T follicular helper cell (primary cell): ENCODE measurements at regions not wholly inside any gene's neighbourhood (a gene's known extent, or its start where the extent isn't known, plus 50 kb on each side); places are given as distances from the start of the nearest gene placed in this dataset.

Experiments used
- DNase-seq: peaks from one replicate; pipeline ENCODE4 v3.0.0-alpha.2; 2020; ENCODE audit warnings: low read depth

DNA sequence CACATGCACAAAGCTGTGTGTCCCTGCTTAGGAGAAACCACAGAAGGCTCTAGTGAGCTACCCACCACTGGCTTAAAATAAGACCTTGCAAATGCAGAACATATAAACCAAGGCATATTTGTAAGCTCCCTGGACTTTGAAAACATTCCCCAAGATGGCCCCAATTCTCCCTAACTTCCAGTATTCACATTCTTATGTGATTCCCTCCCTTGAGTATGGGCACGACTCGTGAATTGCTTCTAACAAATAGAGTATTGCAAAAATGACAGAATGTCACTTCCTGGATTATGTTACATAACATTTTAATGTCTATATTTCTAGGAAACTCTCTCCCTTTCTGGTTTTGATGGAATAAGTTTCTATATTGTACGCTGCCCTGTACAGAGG lies 131.8 kb upstream of the MCTP2 start:
- no peak for DNase-seq

DNA sequence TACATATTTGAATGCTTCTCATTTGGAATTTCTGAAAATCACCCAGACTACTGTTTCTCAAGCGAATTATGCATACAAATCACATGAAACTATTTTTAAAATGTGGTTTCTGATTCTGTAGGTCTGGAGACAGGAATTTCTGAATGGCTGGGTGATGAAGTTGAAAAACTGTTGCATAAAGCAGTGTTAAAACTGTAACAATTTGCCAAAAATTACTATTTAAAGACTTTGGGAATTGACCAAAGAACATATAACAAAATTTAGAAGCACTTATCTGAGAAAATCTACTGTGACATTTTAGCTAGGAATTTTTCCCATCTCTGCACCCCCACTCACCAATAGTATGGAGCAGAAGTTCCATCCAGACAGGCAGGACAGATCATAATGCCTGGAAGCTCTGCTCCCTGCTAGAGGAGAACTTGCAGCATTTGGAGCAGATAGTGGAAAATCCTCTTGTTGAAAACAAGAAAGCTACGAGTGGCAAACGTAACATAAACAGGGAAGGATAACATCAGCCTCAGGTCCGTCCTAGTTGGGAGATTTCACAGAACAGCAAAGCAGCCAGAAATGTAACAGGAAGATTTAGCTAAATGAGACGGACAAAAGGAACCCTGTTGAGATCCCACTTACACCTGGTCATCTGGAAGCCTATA lies 132.3 kb upstream of the MCTP2 start:
- DNase-seq: no peak

DNA sequence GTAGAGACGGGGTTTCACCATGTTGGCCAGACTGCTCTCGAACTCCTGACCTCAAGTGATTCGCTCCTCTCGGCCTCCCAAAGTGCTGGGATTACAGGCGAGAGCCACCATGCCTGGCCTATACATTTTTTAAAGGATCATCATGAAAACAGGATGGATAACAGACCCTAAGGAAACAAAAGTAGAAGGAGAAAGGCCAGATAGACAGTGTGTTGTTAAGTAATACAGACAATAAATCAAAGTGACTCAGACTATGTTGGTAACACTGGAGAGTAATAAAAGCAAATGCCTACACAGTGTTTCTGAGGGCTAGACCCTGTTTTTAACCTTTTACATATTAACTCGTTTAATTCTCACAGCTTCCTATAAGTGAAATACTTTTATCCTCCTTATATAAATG lies 133.8 kb upstream of the MCTP2 start:
- DNase-seq: no peak

DNA sequence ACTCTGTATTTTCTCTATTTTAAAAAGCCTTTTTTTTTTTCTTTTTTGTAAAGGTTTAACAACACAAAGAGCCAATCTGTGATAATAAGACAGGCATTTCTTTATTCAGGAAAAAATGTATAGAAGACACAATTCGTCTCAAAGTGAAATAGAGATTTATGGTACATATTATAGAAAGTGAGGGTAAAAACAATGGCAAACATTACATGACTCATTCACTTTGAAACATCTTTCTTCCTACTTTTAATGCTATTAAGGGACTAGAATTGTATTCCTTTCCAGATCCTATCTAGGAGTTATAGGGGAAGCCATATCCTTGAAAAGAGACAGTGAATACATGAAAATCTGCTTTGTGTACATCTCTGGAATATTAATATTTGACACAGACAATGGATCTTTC lies 137.1 kb upstream of the MCTP2 start:
- no peak for DNase-seq

DNA sequence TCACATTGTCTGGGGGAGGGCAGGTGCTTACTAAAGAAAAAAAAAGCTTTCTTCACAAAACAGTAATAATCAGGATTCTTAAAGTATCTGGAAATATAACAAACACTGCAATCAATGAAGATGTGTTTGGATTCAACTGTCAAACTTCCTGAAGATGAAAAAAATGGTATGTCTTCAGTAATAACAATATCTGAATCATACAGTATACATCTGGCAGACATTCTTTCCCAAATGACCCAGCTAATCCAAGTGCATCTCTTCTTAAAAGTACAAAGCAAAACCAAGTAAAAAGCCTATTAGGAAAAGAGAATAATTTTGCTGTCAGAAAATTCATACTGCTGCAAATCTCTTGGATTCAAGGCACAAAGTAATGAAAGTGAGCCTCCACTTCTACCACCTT lies 145.0 kb upstream of the MCTP2 start:
- no peak for DNase-seq

DNA sequence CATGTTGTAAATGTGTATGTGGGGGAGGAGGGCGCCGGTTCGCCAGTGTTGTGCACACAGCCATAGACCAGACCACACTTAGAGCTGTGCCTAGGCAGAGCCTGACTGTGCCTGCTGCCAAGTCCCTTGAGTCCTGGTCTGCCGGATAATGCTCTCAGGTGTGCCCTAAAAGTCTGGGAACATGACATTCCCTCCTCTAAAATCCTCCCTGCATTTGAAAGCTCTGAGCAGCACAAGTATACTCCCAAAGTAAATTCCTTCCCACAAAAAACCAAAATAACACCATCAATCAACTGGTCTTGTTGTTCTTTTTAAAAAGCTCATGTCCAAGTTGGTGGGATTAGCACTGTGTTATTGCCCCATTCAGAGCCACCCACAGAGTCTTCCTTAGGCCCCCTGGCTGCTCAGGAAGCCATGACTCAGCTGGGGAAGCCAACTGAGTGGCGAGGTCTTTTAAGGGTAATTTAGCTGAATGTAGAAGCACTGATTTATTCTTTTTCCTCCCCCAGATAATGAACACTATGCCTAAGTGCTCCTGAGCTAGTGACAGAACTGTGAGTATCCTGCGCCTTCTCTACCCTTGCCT lies 147.8 kb upstream of the MCTP2 start:
- no peak for DNase-seq

DNA sequence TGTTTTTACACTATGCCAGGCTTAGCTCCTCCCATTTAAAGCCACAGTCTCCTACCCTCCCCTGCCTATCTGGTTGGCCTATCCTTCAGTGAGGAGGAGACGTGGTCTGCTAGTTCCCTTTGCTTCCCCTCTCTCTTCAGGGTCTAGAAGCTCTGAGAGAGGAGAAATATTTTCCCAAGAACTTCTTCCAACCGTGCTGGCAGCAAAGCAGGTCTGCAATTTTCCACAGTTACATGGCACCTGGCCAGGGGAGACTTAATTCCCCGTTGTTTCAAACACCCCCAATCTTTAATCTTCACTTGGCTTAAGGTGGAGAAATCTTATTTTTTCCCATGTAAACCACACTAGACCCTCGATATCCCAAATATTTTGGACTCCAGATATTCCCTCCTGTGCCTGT lies 149.5 kb upstream of the MCTP2 start:
- no peak for DNase-seq

DNA sequence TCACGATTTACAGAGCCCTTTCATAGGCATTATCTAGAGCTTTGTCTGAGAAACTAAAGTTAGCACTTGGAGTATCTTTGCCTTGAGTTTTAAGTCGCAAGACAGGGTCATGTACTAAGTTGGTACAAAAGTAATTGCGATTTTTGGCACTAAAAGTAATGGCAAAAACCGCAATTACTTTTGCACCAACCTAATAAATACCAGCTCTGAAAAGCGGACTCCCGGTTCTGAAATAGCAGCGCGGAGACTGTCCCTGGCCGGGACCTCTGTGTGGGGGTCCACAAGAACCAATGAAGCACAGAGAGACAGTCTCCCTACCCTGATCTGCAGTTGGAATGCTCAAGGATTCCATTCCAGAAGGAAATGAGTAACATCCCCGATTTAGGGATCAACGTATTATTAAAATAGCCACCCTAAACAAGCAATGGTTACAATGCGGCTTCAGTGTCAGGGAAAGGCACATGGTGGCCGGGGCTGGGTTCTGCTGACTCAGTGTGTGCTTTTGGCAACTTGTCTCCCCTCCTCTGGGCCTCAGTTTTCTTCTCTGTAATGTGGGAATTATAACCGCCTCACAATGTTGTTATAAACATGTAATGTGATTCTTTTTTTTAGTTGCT lies 150.3 kb upstream of the MCTP2 start:
- DNase-seq: no peak

DNA sequence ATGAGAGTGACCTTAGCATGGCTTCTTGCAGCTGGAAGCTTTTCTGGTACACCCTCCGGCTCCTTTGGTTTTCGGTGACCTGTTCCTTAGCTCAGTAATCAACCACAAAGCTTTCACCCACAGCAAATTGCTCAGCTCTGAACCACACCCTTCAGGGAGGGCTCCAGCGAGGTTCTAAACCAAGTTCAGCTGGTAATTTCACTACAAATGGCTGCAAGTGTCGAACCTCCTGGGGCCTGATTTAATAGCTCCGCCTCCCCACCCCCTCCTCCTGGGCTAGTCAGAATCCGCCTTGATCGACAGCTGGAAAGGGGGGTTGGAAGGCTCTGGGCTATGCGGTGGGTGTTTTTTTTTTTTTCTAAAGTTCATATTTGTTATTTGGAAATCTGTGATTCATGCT lies 150.9 kb upstream of the MCTP2 start:
- no peak for DNase-seq

DNA sequence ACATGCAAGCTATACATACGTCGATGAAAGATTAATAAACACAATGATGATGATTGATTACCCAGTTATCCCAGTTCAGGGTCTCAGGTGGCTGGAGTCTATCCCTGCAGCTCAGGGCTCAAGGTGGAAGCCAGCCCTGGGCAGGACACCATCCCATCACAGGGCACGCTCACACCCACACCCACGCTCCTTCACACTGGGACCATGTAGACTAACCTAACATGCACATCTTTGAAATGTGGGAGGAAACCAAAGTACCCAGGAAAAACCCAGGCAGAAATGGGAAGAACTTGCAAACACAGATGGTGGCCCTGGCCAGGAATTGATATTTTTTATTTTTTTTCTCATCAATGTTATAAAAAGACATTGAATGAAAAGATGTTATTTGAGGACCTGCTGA lies 151.4 kb upstream of the MCTP2 start:
- no peak for DNase-seq

DNA sequence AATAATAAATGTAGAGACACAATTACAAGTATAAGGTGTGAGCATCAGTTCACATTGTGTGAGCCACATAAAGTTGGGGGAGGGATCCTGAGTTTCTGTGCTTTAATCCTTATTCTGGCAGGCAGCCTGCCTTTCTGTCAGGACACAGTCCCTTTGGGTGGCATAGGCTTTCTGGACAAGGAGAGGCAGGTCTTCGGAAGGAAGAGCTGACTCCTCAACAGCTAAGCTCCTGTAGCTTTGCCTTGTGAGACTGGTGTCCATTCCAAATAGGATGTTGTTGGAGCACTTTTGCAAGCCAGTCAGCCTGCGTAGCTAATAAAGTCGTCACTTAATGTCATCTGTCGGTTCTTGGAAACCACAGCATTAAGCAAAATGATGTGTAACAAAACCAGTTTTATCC lies 151.9 kb upstream of the MCTP2 start:
- no peak for DNase-seq

DNA sequence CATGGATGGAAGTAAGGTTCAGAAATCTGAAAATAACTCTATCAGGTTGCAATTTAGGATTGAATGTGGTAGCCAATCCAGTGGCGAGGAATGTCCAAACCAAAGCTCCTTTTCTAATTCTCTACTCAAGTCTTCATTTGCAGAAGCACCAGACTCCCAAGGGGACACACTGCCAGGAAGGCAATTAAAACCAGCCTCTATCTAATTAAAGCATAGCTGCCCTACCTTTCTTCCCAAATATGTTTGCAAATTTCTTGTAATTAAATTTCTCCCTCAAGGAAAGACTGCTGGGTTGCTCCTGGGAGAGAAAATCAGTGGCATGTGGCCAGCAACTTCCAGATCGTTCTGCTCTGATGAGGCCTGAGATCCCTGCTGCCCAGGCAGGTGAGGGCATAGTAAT lies 153.4 kb upstream of the MCTP2 start:
- no peak for DNase-seq

DNA sequence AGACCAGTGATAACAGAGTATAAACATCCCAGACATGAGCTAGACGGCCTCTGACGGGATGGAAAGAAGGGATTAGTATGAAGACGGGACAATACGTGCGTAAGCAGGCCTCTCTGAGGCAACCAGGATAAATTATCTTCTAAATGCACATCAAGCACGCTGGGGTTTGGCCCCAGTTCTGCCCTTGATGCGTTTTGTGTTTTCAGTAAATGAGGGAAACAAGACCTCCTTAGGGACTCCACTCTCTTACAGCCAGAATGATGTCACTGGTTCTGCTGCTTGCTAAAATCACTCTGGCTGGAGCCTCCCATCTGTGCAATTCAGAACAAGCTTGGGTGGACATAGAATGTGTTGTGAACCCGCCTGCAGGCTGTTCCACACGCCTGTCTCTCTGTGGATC lies 156.0 kb upstream of the MCTP2 start:
- no peak for DNase-seq

DNA sequence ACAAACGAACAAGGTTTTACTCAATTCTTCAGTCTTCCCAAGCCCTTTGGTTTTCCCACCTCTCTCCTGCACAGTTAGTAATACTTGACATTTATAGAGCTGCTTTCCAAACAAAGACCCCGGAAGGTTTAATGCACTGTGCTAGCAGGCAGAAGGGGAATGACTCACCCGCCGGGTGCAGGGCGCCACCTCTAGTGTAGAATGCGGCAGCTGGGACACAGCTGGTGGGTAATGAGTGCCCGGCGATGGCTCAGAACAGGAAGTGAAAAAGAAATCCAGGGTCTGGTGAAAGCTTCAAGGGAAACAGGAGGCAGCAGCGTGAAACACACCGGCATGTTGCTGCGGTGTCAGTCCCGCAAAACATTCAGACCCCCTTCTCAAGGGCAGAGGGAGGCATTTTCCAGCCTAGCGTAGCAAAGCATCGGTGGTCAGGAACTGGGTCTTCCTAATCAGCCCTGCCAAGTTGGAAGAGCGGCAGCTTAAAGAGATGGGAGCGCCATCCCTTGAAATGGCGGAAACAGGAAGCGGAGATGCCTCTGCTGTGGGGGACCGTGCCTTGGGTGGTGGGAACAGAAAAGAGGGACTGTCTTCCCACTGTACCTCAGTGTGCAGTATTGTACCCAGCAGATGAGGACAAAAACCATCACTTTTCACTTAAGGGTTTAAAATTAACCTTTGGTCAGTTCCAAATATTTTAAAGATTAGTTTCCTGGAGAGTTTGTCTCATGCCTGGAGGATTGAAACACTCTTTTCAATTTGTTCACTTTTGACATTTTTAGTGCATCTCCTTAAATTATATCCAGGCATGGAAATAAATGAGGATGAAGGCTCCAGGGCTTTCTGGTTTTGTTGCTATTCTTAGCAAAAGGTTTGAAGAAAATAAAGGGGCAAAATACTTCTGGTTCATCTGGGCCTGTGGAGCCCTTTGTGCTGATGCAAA lies 160.7 kb upstream of the MCTP2 start:
- DNase-seq: no peak

DNA sequence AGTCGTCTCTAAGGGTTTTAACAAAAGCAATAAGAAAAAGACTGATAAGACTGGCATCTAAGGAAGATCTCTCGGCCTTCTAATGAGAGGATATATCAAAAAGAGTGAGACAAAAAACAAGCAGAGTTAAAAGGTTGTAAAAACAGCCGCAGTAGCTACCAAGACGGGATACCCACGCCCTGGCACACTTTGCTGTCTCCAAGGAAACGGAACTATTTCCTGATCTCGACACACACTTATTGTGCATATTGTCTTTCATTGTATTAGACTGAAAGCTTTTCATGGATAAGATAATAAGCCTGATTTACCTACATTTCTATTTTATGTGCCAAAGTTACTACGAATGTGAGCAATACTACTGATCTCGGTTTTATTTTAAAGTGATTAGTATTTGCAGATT lies 161.5 kb upstream of the MCTP2 start:
- no peak for DNase-seq

DNA sequence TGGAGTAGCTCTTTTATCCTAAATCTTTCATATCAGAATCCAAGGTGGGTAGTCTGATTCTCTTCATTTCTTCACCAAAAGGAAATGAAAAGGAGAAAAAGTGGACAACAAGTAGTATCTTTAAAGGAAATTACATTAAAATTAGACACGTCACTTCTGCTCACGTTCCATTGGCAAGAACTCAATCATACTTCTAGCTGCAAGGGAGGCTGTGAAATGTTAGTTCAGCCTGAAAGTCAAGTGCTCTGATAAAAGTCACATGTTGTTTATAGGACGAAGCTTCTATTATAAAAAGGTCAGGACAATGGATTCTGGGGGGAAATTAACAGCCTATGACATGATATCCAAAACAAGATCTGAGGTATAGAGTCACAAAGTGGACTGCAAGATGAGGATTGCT lies 164.6 kb upstream of the MCTP2 start:
- DNase-seq: no peak

DNA sequence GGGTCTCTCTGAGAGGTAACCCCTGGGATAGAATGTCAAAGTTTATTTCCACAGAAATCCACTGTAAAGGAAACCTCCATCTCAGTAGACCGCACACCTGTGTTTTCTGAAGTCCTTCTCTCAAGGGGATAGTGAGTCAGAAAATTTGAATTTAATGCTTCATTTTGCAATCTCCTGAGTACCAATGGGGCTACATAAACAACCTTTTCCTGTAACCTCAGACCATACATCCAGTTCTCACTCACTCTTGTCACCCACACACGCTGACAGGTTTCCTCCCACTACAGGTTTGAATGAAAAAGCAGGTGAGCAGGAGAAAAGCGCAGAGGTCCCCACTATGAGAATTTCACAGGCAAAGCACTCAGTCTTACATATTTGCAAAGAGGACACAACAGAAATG lies 165.3 kb upstream of the MCTP2 start:
- no peak for DNase-seq

DNA sequence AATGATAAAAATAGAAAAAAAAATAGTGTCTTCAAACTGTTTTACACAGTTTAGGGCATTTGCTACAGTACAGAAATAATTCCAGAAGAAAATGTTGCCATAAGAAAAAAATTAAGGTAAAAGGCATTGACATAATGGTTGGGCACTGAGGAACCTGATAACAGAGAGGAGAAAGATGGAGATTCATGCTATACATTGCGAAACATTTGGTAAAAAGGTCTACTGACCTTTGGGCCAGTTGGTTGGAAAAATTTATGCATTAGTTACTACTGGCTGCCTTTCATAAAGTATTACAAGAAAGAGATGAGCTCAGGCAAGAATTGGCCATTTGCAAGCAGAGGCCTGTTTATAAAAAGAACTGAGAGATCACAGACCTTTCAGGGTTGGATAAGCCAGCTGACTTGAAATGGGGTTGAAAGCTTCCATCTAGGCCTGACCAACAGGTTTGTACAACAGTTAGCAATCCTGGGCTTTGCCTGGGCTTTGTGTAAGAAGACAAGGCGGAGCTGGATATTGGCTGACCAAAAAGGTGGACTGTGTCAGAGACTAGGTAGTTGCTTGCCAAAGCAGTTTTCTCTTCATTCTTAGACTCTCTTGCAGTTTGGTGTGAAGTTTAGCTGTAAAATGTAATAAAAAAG lies 166.6 kb upstream of the MCTP2 start:
- no peak for DNase-seq

DNA sequence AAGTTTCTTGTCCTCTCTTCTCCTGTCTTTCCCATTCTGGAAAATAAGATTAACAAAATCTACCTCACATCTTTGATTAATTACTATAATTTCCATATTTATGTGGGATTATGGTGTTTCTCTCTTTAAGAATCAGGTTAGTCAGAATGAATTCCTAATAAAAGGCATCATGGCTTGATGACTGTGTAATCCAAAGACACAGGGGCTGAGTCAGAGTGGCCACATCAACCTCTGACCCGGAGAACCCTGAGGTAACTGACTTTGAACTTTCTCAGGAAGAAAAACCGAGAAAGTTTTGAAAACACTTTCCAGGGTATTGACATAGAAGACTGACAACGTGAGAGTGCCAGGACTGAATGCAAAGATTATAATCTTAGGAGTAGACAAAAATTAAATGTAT lies 170.3 kb upstream of the MCTP2 start:
- no peak for DNase-seq

DNA sequence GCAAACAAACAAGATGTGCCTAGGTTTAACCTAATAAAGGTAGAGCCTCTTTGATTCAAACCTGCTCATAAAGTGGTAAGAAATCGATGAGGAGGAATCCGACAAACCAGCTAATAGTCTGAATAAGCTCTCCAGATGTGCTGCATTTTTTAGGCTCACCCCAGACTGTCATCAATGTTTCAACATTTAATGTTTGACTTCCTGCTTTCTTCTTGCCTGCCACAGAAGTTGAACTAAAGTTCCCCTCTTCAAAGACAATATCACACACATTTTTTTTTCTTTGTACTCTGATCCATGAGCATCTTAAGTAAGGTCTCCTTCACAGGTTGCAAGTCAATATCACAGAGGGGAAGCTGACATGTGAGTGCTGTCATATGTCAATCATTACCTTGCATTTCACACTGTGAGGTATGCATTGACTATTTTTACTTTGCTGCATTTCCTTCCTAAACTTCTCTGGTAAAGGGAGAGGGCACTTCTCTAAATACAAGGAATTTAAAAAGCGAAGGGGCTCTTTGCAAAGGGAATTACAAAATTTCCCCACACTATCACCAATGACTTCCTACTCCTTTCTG lies 172.3 kb upstream of the MCTP2 start:
- DNase-seq: no peak

DNA sequence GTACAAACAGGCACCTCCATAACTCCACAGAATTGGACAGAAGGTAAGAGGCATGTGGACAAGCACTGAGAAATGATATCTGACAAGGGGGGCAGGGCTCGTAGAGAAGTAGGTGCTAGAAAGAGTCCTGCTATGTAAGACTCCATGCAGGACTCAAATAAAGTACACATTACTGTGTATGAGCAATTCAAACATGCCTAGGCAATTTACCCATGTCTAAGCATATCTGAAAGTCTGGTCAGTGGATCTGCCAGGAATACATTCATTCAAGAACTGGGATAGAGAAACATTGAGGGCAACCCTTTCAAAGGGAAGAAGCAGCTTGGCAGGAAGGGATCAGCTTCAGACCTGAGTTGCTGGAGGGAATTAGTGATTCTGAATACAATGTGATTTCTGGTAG lies 174.1 kb upstream of the MCTP2 start:
- DNase-seq: no peak

DNA sequence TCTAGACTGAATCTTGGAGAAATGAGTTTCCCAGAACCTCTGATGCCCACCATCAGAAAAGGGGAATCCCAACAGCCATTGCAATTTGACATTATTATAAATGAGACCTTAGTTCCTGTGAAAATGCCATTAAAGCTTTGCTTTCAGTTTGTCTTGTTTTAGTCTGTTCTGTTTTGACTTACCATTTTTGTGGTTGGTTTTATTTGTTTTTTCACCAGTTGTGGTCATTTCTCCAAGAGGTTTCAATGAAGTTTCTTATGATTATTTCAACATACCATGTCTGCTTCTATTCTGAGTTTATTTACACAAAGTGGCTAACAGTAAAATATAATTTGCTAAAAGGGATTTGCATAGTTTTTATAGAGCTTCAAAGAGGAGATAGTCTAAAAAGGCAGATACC lies 175.0 kb upstream of the MCTP2 start:
- DNase-seq: no peak
